GM18499 (cell line): ENCODE measurements at regions not wholly inside any gene's neighbourhood (a gene's known extent, or its start where the extent isn't known, plus 50 kb on each side); places are given as distances from the start of the nearest gene placed in this dataset.

Experiments used
- ATAC-seq: cut with Tn5 transposase; IDR thresholded peaks from one replicate; pipeline ENCODE4 v1.9.1; 2021; ENCODE audit warnings: moderate number of reproducible peaks; ENCODE audit not compliant: insufficient read depth, unreplicated experiment

DNA sequence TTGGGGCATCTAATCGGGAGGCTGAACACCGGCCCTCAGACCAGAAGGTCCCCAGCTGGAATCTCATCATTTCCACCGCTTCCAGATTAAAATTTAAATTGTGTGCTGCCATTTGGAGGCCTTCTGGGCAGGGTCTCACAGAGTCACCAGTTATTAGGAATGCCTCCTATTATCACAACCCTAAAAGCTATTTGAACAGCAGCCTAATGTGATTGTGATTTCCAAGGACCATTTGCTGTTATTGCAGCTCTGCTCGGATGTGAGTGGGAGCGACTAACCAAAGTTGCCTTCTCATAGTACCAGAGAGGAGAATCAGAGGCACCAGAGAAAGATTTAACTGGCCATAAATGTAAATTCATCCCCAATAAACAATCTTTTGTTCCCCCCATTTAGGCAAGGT is 277.3 kb downstream of the RNF144B start:
- ATAC-seq: no peak

DNA sequence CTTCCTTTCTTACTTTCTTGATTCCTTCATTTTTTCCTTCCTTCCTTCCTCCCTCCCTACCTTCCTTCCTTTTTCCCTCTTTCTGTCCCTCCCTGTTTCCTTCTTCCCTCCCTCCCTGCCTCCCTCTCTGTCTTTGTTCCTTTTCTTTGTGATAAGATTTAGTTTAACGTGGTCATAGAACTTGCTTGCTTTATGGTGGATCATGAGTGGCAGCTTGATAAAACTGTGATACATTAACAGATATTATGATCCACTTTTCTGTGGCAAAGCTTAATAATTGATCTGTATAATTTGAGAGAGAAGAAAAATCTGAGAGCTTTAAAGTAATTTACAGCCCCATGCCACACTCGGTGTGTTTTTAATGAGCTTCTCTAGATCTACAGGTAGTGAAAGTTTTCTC is 280.5 kb downstream of the RNF144B start:
- ATAC-seq: no peak

DNA sequence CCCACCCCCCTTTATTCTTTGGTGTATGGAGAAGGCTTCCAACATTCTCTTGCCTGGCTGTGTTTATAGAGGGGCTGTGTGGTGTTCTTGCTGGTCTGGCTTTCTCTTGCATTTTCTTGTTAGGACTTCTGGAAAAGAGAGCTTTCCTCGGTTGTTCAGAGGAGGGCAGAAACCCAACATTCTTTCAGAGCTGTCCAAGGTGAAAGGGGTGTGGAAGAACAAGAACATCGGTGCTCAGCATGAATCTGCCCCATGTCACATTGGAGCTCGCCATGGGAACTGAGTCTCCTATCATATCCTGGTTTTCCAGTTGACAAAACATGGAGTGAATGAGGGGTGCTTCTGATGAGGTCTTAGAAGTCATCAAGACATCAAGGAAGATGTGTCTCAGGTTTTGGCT is 281.8 kb downstream of the RNF144B start:
- no peak for ATAC-seq

DNA sequence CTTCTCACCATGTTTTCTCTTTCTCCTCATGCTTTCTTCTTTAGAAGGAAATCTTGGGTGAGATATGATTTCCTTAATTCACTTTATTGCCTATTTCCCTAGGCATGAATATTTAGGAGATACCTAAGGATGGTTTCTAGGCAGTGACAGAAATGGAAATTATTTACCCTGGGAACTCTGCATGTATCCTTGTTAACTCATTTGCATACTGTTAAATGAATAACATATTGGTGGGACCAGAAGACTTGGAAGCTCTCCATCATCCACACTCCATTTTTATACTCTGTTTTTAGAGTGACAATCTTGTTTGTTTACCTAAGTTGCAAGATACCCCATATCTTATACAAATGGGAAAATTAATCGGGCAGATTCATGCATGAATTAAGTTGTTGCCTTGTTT is 285.7 kb downstream of the RNF144B start:
- no peak for ATAC-seq

DNA sequence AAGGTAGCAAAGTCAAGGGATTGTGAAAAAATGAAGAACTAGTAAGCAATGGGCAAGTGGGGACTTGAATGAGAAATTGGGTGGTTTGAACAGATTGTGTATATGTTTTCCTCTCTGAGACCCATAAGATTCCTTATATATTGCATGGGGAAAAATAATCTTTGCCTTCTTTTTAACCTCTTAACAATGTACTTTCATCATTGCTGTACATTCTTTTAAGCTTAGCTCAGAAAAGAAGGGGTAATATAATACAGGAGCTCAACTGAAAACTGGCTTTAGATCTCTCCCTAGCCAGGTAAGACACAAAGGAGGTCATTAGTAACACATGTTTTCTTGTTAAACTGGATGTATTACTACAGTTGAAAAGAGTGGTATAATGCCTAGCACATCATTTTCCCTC is 287.2 kb downstream of the RNF144B start:
- no peak for ATAC-seq

DNA sequence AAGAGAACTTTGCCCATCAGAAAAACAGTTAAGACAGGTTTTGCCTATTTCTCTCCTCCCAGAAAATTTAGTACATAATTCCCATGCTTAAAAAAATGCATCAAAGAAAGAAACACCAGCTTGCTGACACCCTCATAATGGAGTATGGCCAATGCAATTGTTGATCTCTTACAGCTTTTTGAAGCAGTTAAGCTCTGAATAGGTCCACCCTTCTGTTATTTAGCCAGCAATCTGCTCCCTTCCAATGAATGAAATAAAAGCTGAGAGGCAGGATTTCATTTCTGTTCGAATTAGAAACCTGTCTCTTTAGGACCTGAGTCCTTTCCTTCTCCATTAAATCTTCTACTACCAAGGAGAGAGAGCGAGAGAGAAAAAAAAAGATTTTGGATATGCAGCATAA is 288.7 kb downstream of the RNF144B start:
- no peak for ATAC-seq

DNA sequence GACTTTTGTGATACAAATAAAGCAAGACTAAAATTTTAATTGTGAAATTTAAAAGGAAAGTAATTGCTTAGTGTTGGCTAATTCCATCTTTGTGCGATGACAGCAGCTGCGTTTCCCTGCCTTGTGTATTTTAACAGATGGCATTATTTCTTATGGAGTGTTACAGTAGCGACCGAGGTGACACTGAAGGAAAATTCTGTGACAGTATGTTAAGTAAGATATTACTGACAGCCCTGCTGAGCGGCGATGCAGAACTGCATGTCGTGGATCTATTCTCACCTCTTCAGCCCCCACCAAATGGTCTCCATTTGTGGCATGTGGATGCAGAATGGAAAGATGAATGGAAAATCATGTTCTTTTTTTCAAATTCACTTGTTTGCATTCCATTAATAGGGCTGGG is 289.4 kb downstream of the RNF144B start:
- ATAC-seq: no peak

DNA sequence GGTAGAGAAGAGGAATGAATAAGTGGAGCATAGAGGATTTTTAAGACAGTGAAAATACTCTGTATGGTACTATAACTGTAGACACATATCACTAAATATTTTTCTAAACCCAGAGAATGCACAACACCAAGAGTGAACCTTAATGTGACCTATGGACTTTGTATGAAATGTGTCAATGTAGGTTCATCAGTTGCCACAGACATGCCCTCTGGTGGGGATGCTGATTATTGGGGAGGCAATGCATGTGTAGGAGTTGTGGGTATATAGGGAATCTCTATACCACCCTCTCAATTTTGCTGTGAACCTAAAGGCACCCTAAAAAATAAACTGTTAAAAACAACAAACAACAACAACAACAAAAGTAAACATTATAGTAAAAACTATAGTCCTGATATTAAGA is 293.7 kb downstream of the RNF144B start:
- no peak for ATAC-seq

DNA sequence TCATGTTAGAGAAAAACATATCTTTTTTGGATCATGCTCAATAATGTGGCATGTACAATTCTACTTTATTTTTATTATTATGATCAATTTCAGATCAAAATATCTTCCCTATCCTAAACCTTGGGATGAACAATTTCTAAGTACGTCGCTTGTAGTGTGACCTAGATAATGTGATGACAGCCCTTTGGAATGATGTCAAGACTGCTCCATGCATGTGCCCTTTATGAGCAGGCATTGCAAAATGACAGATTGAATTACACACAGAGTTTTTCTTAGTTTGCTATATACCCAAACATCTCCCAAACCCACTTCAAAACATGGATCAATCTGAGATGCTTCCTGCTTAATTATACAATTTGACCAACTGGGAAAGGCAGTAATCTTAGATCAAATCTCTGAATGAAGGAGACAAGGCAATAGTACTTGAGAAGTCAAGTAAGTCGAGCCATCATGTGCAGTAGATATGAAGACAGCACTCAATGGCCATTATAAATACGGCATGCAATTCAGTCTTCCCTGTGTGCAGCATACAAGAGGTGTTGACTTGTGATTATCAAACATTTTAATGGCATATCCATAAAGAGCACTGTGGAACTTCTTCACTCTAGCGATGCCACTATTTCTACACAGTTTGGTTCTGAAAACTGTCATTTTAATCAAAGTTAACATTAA is 294.8 kb downstream of the RNF144B start:
- ATAC-seq: no peak

DNA sequence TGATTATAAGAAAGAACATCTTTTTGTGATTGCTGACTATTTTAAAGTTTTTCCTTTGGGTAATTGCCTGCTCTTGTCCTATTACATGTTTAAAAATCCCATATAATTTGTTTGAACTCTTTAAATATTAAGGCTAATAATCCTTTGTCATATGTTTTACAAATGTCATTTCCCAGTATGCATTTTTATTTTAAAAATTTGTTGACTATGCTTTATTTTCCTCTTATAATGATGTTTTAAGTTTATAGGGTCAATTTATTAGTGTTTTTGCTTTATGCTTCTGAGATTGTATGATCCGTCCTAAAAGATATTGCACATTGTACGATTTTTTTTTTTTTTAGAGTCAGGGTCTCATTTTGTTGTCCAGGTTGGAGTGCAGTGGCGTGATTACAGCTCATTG is 297.2 kb downstream of the RNF144B start:
- no peak for ATAC-seq

DNA sequence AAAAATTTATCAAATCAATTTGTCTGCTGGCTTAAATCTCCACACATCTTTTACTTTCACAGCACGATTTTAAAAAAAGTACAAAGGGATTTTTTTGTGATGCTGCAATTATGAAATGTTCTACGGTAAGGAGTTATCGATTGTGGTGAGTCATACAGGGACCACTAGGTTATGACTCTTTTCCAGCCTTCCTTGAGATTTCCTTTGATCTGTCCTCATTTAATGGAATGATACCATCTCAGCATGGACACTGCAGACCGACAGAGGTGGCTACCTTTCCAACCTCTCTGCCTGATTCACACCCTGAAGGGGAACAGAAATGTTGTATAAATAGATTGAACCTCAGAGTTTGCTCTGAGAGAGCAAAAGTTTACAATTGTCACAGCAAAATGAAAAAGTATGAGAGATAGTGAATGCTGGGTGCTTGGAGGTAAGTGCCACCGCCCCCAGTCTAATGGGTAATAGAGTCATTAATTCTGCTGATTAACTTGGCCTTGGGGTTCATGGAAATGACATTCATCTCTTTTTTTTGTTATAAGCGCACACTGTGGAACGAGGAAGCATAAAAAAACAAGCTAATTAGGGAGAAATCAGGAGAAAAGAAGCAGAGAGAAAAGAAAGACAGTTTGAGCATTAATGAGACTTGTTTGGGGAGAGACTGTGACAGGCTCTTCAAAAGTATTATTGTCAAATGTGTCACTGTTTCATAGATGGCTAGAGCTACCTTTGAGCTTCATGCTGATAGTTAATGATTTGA is 306.0 kb downstream of the RNF144B start:
- no peak for ATAC-seq

DNA sequence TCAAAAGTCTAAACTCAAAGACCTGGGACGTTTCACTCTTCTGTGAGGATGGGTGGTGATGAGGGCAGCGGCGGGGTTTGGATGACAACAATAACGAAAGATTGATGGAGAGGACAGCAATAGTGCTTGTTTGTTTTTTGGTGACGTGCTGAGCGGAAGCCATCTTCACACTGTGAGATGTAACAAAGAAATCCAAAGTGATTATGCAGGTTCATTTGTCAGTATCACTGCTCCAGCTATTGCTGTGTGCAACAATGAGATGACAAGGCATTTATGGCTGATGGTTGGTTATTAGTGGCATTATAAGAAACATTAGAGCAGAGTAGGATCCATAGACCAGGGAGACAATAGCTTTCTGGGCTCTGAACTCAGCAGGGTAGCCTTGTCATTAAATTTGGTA is 306.7 kb downstream of the RNF144B start:
- no peak for ATAC-seq

DNA sequence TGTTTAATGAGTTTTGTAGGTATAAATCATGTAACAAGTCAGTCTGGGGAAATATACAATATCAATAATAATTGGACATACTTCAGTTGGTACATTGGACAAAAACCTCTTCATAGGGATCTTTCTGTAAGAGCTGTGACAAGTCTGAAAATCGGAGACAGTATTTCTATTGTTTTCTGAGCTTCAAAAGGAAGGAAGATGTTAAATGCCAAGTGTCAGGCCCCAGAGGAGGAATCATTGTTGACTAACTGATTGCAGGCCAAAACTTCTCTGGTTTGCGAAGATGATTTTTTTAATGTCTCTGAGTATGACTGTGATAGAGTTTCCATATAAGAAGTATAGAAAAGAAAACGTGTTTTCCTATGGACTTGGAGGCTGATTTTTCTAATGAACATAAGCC is 316.4 kb downstream of the RNF144B start:
- ATAC-seq: no peak

DNA sequence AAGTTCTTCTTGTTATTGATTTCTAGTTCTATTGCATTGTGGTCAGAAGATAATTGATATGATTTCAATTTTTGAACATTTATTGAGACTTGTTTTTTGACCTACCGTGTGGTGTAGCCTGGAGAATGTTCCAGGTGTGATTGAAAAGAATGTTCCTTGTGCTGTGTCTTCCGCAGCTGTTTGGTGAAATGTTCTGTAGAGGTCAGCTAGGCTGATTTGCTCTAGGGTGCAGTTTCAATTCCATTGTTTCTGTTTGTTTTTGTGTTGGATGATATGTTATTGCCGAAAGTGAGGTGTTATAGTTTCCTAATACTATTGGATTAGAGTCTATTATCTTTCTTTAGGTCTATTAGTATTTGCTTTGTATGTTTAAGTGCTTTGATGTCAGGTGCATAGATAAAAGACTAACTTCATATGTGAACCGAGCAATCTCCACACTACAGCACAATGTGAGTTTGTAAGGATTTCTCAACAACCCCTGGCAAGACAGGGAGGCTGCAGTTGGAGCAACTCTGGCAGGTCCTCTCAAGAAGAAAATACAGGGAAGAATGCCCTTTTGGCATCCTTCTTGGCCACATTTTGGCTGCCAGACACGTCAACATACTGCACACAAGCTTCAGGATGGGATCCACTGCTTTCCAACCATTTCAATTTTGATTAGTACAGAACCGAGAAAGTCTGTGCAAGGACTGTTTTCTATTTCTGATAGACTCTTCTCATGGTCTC is 320.7 kb downstream of the RNF144B start:
- ATAC-seq: no peak

DNA sequence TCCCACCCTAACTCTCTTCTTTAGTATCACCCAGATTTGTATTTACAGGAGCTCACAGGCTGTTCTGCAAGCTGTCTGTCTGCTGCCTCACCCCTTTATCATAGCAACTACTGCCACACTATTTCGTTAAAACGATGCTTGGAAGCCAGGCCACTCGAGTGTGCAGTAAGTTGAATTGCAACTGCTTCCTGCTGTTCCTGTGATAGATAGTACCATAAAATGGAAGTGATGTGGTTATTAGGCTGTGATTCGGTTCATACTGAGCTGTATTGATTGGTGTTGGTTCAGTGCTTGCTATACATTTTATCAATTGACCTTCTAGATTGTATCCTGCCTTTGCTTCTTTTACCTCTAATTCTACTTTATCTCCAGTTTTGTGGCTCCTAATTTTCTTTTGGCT is 325.4 kb downstream of the RNF144B start:
- ATAC-seq: no peak

DNA sequence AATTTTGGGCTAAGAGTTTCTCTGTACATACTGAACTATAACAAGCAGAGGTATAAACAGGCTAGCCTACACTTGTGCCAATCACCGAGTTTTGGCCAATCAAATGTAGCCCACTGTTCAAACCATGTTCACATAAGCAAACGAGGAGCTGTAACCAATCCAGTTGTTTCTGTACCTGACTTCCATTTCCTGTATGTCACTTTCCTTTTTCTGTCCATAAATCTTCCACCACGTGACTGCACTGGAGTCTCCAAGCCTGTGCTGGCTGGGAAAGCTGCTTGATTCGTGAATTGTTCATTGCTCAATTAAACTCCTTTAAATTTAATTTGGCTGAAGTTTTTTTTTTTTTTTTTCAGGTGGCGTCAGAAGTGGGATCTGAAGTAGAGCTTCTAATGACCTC is 332.9 kb downstream of the RNF144B start:
- no peak for ATAC-seq

DNA sequence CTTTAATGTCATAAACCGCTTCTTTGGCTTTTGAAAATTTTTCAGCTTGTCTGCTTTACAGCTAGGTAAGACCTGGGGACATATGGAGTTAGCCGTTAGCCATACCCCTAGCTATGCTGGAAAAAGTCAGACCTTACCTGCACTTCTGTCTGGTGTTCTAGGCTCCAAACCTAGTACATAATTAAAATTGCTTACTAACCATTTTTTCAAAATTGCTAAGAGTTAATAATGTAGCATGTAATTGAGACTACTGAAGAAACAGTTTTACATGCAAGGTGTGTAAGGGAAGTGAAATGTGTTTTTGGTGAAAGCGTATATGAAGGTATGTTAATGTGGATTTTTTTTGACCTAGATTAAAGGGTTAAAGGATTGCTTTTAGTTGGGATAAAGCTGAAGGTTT is 336.9 kb downstream of the RNF144B start:
- no peak for ATAC-seq

DNA sequence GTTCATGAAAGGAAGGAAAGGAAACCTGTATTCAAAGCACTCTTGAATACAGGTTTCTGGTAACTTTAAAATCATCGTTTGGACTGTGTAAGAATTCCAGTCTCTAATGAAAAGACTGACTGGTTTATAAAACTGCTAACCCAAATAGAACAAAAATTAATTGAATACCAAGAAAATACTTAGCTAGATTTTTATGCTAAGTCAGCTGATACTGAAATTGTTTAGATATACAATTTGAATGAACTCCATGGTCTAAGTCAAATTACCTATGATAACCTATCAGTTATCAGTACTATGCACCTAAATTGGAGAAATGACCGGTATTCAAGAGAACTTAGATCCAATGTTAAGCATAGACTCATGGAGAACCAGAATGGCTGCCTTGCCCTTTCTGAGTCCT is 338.3 kb downstream of the RNF144B start:
- ATAC-seq: no peak

DNA sequence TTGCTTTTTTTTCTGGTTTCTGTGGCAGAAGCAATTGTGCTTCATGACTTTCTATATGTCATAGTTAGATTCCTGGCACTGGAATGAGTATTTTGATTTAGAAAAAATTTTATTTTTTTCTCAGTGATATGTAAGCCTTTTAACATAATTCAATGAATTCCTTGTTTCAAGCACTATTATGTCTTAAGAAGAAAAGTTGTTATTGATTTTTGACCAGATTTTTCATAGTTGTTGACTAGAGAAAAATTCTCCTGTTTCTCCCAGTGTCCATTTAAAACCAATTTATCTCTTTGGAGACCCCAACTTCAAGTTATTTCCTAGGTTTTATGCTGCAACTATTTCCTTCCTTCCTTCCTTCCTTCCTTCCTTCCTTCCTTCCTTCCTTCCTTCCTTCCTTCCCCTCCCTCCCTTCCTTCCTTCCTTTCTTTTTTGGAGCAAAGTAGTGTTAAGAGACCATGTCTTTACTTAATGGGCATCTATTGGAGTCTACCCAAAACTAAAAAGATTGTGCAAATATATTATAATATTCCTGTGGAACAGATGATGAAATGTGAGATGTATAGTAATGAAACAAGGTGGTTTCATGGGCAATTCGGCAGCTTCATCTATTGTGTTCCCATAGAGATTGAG is 346.9 kb downstream of the RNF144B start:
- ATAC-seq: no peak

DNA sequence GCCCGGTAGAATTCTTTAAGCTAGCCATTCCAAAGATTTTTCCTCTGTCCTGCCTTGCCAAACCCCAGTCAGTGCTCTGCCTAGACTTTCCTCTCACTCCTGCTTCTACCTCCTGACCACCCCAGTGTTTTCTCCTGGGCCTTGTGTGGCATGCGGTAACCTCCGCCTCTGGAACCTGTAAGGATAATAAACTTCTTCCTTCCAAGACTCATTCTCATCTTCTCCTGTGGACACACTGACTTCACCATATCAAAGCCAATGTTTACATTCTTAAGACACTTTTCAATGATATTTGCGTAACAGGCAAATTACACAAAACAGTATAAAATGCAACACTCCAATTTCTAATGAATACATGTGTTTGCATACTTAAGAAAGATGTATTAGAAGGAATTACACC is 354.6 kb downstream of the RNF144B start:
- no peak for ATAC-seq

DNA sequence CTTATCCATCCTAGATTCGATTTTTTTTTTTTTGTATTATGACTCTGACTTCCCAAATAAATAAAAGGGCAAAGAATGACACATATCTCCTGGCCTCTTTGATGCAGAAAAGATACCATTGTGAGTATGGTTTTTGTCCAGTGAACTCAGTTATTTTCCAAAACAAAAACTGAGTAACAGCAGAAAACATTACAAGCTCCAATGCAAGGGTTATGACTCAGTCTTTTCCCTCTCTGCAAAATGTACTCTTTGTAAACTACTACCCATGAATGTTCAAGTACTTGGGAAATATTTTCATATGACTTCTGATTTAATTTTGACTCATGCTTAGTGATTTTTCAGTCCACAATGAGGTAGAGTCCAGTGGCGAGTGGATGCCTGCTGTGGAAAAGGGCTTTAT is 355.3 kb downstream of the RNF144B start:
- no peak for ATAC-seq
